IPS-NIHi7 (cell line): ENCODE measurements at regions not wholly inside any gene's neighbourhood (a gene's known extent, or its start where the extent isn't known, plus 50 kb on each side); places are given as distances from the start of the nearest gene placed in this dataset.

ENCODE experiments used
- DNase-seq: peaks from one replicate; pipeline ENCODE4 v3.0.0; 2012; ENCODE audit warnings: mixed read lengths; ENCODE audit errors: extremely low spot score

GRCh38 chr3:159817126-159817525 lies 171.5 kb upstream of the IL12A start:
- DNase-seq: no peak

- DNase-seq: no peak
Observed at GRCh38 chr3:159817571-159817970, 171.1 kb upstream of the IL12A start.

- peak; percentile 58 for DNase-seq
Observed at GRCh38 chr3:159818399-159818798, 170.2 kb upstream of the IL12A start.

GRCh38 chr3:159818997-159819500 lies 169.6 kb upstream of the IL12A start:
- DNase-seq: no peak

- DNase-seq: no peak
Observed at GRCh38 chr3:159819676-159820075, 169.0 kb upstream of the IL12A start.

GRCh38 chr3:159821110-159821509 lies 167.5 kb upstream of the IL12A start:
- DNase-seq: no peak

GRCh38 chr3:159821736-159822135 lies 166.9 kb upstream of the IL12A start:
- DNase-seq: no peak

GRCh38 chr3:159823780-159824179 lies 164.9 kb upstream of the IL12A start:
- no peak for DNase-seq

- no peak for DNase-seq
Observed at GRCh38 chr3:159824333-159824732, 164.3 kb upstream of the IL12A start.

- no peak for DNase-seq
Observed at GRCh38 chr3:159825216-159825854, 163.3 kb upstream of the IL12A start.

- no peak for DNase-seq
Observed at GRCh38 chr3:159828542-159828943, 160.1 kb upstream of the IL12A start.

- no peak for DNase-seq
Observed at GRCh38 chr3:159829056-159829455, 159.6 kb upstream of the IL12A start.

- no peak for DNase-seq
Observed at GRCh38 chr3:159829539-159830227, 159.0 kb upstream of the IL12A start.

- DNase-seq: no peak
Observed at GRCh38 chr3:159830523-159831154, 158.0 kb upstream of the IL12A start.

- no peak for DNase-seq
Observed at GRCh38 chr3:159831466-159831865, 157.2 kb upstream of the IL12A start.

- no peak for DNase-seq
Observed at GRCh38 chr3:159832024-159832423, 156.6 kb upstream of the IL12A start.

- DNase-seq: no peak
Observed at GRCh38 chr3:159835126-159835525, 153.5 kb upstream of the IL12A start.

- no peak for DNase-seq
Observed at GRCh38 chr3:159837725-159838124, 150.9 kb upstream of the IL12A start.

GRCh38 chr3:159838938-159839337 lies 149.7 kb upstream of the IL12A start:
- no peak for DNase-seq

GRCh38 chr3:159839561-159840379 lies 148.9 kb upstream of the IL12A start, which contains the start of gene SCHIP1:
Gene SCHIP1 (plus strand): TSS chr3:159839861.
- peak; percentile 68 for DNase-seq

- no peak for DNase-seq
Observed at GRCh38 chr3:159840703-159841299, 147.8 kb upstream of the IL12A start.

- no peak for DNase-seq
Observed at GRCh38 chr3:159841766-159842165, 146.9 kb upstream of the IL12A start.
